ENCODE measurements at regions not wholly inside any gene's neighbourhood (a gene's known extent, or its start where the extent isn't known, plus 50 kb on each side); places are given as distances from the start of the nearest gene placed in this dataset.

GRCh38 chr9:115629879-115630840 lies 512.2 kb upstream of the TNC start:
- DNase-seq = no peak

GRCh38 chr9:115632391-115632790 lies 514.4 kb upstream of the TNC start:
- DNase-seq = no peak

GRCh38 chr9:115633104-115633503 lies 515.1 kb upstream of the TNC start:
- DNase-seq = no peak

- no peak for DNase-seq
Observed at GRCh38 chr9:115635680-115636383, 517.8 kb upstream of the PAPPA start.

- DNase-seq = peak; percentile 61
Observed at GRCh38 chr9:115636596-115636995, 517.0 kb upstream of the PAPPA start.

- no peak for DNase-seq
Observed at GRCh38 chr9:115637661-115638060, 515.9 kb upstream of the PAPPA start.

- no peak for DNase-seq
Observed at GRCh38 chr9:115640887-115641286, 512.7 kb upstream of the PAPPA start.

- DNase-seq = no peak
Observed at GRCh38 chr9:115642285-115642684, 511.3 kb upstream of the PAPPA start.

GRCh38 chr9:115643948-115644727 lies 509.5 kb upstream of the PAPPA start:
- no peak for DNase-seq

GRCh38 chr9:115649991-115650472 lies 503.6 kb upstream of the PAPPA start:
- DNase-seq = no peak

- DNase-seq = no peak
Observed at GRCh38 chr9:115650768-115651167, 502.8 kb upstream of the PAPPA start.

- DNase-seq = no peak
Observed at GRCh38 chr9:115651461-115651860, 502.1 kb upstream of the PAPPA start.

- peak; percentile 34 for DNase-seq
Observed at GRCh38 chr9:115653171-115653606, 500.4 kb upstream of the PAPPA start.

GRCh38 chr9:115657695-115658094 lies 495.9 kb upstream of the PAPPA start:
- DNase-seq = no peak

GRCh38 chr9:115665519-115665918 lies 488.1 kb upstream of the PAPPA start:
- DNase-seq = no peak

- DNase-seq = no peak
Observed at GRCh38 chr9:115668521-115668920, 485.1 kb upstream of the PAPPA start.

GRCh38 chr9:115671236-115671962 lies 482.2 kb upstream of the PAPPA start:
- no peak for DNase-seq

- DNase-seq = no peak
Observed at GRCh38 chr9:115671963-115672305, 481.7 kb upstream of the PAPPA start.

- no peak for DNase-seq
Observed at GRCh38 chr9:115672477-115673316, 480.9 kb upstream of the PAPPA start.

- DNase-seq = no peak
Observed at GRCh38 chr9:115673599-115673998, 480.0 kb upstream of the PAPPA start.

GRCh38 chr9:115674091-115674490 lies 479.5 kb upstream of the PAPPA start:
- DNase-seq = no peak

Measured in NCI-H1694 treated with DMSO at 0.1 percent for 48 hours (cell line).